VCaP (cell line): ENCODE measurements at regions not wholly inside any gene's neighbourhood (a gene's known extent, or its start where the extent isn't known, plus 50 kb on each side); places are given as distances from the start of the nearest gene placed in this dataset.
A peak's percentile ranks its signal among the peaks of the same experiment; 100 is the strongest.

ENCODE experiments used
- H3K27ac ChIP-seq: fragments of 450-650 bp; 2 replicates; pipeline ENCODE4 v1.5.1; 2017
- CTCF ChIP-seq: fragments of 450-650 bp; conservative IDR thresholded peaks from 2 replicates; pipeline ENCODE4 v1.5.1; 2017; ENCODE audit warnings: mild to moderate bottlenecking, moderate library complexity

GRCh38 chr11:101401245-101401644 lies 182.6 kb downstream of the TRPC6 start:
- TF ChIP-seq CTCF, result no peak
- H3K27ac ChIP-seq, result no peak overlapping the region

GRCh38 chr11:101397979-101398378 lies 185.8 kb downstream of the TRPC6 start:
- H3K27ac ChIP-seq, result no peak overlapping the region
- TF ChIP-seq CTCF, result no peak

GRCh38 chr11:101390539-101390938 lies 193.3 kb downstream of the TRPC6 start:
- TF ChIP-seq CTCF, result peak; percentile 67
- H3K27ac ChIP-seq, result no peak overlapping the region

- H3K27ac ChIP-seq, result no peak overlapping the region
- TF ChIP-seq CTCF, result no peak
Observed at GRCh38 chr11:101369835-101370234, 214.0 kb downstream of the TRPC6 start.

- TF ChIP-seq CTCF, result no peak
- no peak overlapping the region for H3K27ac ChIP-seq
Observed at GRCh38 chr11:101363706-101364275, 220.0 kb downstream of the TRPC6 start.

GRCh38 chr11:101362643-101363042 lies 221.2 kb downstream of the TRPC6 start:
- no peak for TF ChIP-seq CTCF
- H3K27ac ChIP-seq, result no peak overlapping the region

GRCh38 chr11:101357771-101358170 lies 226.0 kb downstream of the TRPC6 start:
- no peak for TF ChIP-seq CTCF

GRCh38 chr11:101354801-101355200 lies 225.2 kb upstream of the PGR start:
- no peak overlapping the region for H3K27ac ChIP-seq
- TF ChIP-seq CTCF, result no peak

More at GRCh38 chr11:101357771-101358170, 226.0 kb downstream of the TRPC6 start:
- no peak overlapping the region for H3K27ac ChIP-seq
